ENCODE measurements at regions not wholly inside any gene's neighbourhood (a gene's known extent, or its start where the extent isn't known, plus 50 kb on each side); places are given as distances from the start of the nearest gene placed in this dataset.

DNA sequence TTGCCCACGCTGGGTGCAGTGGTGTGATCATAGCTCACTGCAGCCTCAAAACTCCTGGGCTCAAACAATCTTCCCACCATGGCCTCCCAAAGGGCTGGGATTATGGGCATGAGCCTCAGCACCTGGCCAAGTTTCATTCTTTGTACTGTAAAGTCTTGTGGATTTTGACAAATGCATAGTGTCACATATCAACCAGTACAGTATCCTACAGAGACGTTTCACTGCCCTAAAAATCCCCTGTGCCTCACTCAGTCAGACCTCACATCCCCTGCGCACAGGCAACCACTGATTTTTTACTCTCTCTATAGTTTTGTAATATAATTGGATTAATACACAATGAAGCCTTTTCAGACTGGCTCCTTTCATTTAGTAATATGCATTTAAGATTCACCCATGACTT is 130.7 kb upstream of the UBE2E1 start:
- CTCF ChIA-PET (ENCODE audit: partially characterized antibody): no interaction called here
- no peak overlapping the region for H3K4me3 Mint-ChIP-seq

DNA sequence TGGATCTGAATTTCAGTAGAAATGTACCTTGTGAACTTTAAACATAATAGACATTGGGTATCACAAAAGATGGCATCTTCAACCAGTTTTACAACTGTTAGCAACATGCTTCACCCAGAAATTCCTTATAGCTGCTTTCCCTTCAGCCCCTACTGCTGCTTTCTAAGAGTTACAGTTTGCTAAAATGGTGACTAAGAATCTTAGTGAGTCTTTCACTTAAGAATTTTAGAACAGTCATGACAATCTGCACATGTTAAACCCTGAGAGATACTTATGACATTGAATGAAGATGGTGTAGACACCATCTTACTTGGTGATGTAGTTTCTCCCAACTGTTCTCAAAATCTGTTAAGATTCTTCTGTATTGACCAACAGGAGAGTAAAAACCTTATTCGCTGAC is 129.7 kb upstream of the UBE2E1 start:
- intact Hi-C loops (cut with micrococcal nuclease): no loop called here
- Mint-ChIP-seq H3K27ac (no peak overlapping the region), H3K36me3 (no peaks in the 10 kb centered on the region), H3K27me3 (peaks cover 7 to 11% of the 10 kb centered on the region in 2 donors), H3K4me1 (peaks cover 0 to 2% (median 0%) of the 10 kb centered on the region in 4 donors), H3K4me3 (no peak overlapping the region), H3K9me3 (peaks cover 0 to 3% (median 0%) of the 10 kb centered on the region in 8 donors)
- ChIA-PET CTCF (ENCODE audit: partially characterized antibody) (no interaction called here), POLR2A (ENCODE audit: partially characterized antibody) (no interaction called here)
- Histone ChIP-seq H3K36me3 (ENCODE audit: insufficient read depth, low read length) (no peaks in the 10 kb centered on the region), H3K27me3 (ENCODE audit: insufficient read depth, low read length) (no peaks in the 10 kb centered on the region), H3K4me1 (ENCODE audit: insufficient read depth, low read length) (no peaks in the 10 kb centered on the region), H3K27ac (ENCODE audit: low read depth, low read length) (no peak overlapping the region), H3K4me3 (ENCODE audit: low read length in 2 of 2) (no peak overlapping the region), H3K9me3 (ENCODE audit: control insufficient read depth in 1 of 2, low read length in 2 of 2) (no peaks in the 10 kb centered on the region)
- no peak for DNase-seq

More for the DNA sequence above, 130.7 kb upstream of the UBE2E1 start:
- no peaks in the 10 kb centered on the region for H3K9me3 ChIP-seq (ENCODE audit: control insufficient read depth in 1 of 2, low read length in 2 of 2)
- H3K4me1 ChIP-seq (ENCODE audit: insufficient read depth, low read length): no peaks in the 10 kb centered on the region
- Mint-ChIP-seq H3K4me1 (peaks cover 0 to 2% (median 0%) of the 10 kb centered on the region in 4 donors), H3K27me3 (peaks cover 13 to 14% of the 10 kb centered on the region in 2 donors), H3K9me3 (peaks cover 0 to 3% (median 0%) of the 10 kb centered on the region in 8 donors), H3K27ac (no peak overlapping the region), H3K36me3 (no peaks in the 10 kb centered on the region)
- no peak overlapping the region for H3K27ac ChIP-seq (ENCODE audit: low read depth, low read length)
- no peak for DNase-seq
- no peak overlapping the region for H3K4me3 ChIP-seq (ENCODE audit: low read length in 2 of 2)
- no peaks in the 10 kb centered on the region for H3K27me3 ChIP-seq (ENCODE audit: insufficient read depth, low read length)
- POLR2A ChIA-PET (ENCODE audit: partially characterized antibody): no interaction called here
- intact Hi-C loops (cut with micrococcal nuclease): no loop called here
- H3K36me3 ChIP-seq (ENCODE audit: insufficient read depth, low read length): no peaks in the 10 kb centered on the region

DNA sequence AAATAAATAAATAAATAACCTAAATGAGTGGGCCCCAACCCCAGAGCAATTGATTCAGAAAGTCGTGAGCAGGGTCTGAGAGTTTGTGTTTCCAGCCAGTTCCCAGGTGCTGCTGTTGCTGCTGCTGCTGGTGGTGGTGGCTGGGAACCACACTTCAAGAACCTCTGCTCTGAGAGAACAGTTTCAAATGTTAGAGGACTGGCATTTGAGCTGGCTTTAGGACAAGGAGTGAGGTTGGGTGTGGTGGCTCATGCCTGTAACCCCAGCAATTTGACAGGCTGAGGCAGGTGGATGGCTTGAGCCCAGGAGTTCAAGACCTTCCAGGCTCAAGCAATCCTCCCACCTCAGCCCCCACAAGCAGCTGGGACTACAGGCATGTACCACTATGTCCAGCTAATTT is 123.1 kb upstream of the UBE2E1 start:
- no peak overlapping the region for H3K4me3 Mint-ChIP-seq
- no peaks in the 10 kb centered on the region for H3K27me3 ChIP-seq (ENCODE audit: insufficient read depth, low read length)
- intact Hi-C loops (cut with micrococcal nuclease): no loop called here
- ChIA-PET CTCF (ENCODE audit: partially characterized antibody) (no interaction called here), POLR2A (ENCODE audit: partially characterized antibody) (no interaction called here)
- H3K36me3 Mint-ChIP-seq: no peaks in the 10 kb centered on the region
- H3K36me3 ChIP-seq (ENCODE audit: insufficient read depth, low read length): no peaks in the 10 kb centered on the region
- H3K27ac ChIP-seq (ENCODE audit: low read depth, low read length): no peak overlapping the region
- H3K9me3 Mint-ChIP-seq: peaks cover 0 to 3% (median 0%) of the 10 kb centered on the region in 8 donors
- no peak overlapping the region for H3K4me3 ChIP-seq (ENCODE audit: low read length in 2 of 2)
- no peaks in the 10 kb centered on the region for H3K4me1 Mint-ChIP-seq
- no peaks in the 10 kb centered on the region for H3K4me1 ChIP-seq (ENCODE audit: insufficient read depth, low read length)
- H3K27ac Mint-ChIP-seq: no peak overlapping the region
- no peak for DNase-seq
- no peaks in the 10 kb centered on the region for H3K9me3 ChIP-seq (ENCODE audit: control insufficient read depth in 1 of 2, low read length in 2 of 2)
- H3K27me3 Mint-ChIP-seq: peaks cover 0 to 2% of the 10 kb centered on the region in 2 donors

DNA sequence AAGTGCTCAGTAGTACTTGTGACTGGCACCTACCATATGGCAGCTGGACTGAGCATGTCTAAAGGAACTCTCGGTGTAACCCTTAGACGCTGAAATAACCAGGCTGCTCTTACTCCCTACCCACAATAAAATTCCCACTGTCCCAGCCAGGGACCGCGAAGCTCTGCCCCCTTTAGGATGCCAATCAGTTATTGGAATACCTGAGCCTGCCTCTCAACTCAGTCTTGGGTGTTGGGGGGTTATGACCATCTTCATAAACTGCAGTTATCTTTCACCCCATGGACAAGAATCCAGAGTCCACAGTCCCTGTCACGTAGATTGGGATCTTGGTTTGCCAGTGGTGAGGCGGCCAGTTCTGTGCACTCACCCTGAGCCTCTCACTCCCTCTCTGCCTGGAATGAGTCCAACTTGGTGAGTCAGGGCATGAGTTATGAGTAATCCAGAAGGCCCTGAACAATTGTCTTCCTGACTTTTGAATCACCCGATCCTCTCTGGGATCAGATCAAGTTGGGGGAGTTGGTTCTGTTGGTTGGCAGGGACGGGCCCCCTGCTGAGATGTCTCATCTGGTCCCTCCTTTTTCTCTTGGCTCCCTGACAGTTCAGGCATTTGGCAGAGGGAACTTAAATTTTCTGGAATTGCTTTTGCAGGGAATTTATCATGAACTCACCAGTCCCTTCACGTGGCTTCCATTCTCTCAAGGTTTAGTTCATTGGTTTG is 120.1 kb upstream of the UBE2E1 start:
- no peak overlapping the region for H3K27ac ChIP-seq (ENCODE audit: low read depth, low read length)
- no peaks in the 10 kb centered on the region for H3K36me3 ChIP-seq (ENCODE audit: insufficient read depth, low read length)
- H3K36me3 Mint-ChIP-seq: no peaks in the 10 kb centered on the region
- no peaks in the 10 kb centered on the region for H3K27me3 ChIP-seq (ENCODE audit: insufficient read depth, low read length)
- no peaks in the 10 kb centered on the region for H3K4me1 Mint-ChIP-seq
- no peak overlapping the region for H3K4me3 Mint-ChIP-seq
- H3K27me3 Mint-ChIP-seq: no peaks in the 10 kb centered on the region
- H3K9me3 ChIP-seq (ENCODE audit: control insufficient read depth in 1 of 2, low read length in 2 of 2): no peaks in the 10 kb centered on the region
- intact Hi-C loops (cut with micrococcal nuclease): no loop called here
- no peak overlapping the region for H3K4me3 ChIP-seq (ENCODE audit: low read length in 2 of 2)
- no peak for DNase-seq
- H3K9me3 Mint-ChIP-seq: peaks cover 0 to 1% (median 0%) of the 10 kb centered on the region in 8 donors
- no peak overlapping the region for H3K27ac Mint-ChIP-seq
- ChIA-PET CTCF (ENCODE audit: partially characterized antibody) (no interaction called here), POLR2A (ENCODE audit: partially characterized antibody) (no interaction called here)
- no peaks in the 10 kb centered on the region for H3K4me1 ChIP-seq (ENCODE audit: insufficient read depth, low read length)

DNA sequence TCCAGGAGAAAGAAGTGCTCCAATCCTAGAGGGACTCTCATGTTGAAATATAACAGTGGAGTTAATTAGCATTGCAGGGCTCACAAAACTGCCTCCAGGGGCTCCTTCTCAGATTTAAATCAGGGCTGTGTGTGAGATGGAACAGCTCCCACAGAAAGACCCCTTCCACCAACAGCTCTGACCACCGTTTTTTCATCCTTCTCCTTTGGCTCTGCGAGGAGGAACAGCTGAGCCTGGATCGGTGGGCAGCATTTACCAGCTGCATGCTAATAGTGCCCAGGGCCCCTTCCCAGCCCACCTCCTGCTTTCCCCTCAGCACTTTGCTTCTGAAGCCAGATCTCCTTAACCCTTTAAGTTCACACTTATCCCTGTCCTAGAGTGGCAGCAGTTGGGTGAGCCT is 119.2 kb upstream of the UBE2E1 start:
- Histone ChIP-seq H3K36me3 (ENCODE audit: insufficient read depth, low read length) (no peaks in the 10 kb centered on the region), H3K9me3 (ENCODE audit: control insufficient read depth in 1 of 2, low read length in 2 of 2) (no peaks in the 10 kb centered on the region), H3K27ac (ENCODE audit: low read depth, low read length) (no peak overlapping the region), H3K4me1 (ENCODE audit: insufficient read depth, low read length) (no peaks in the 10 kb centered on the region), H3K27me3 (ENCODE audit: insufficient read depth, low read length) (no peaks in the 10 kb centered on the region), H3K4me3 (ENCODE audit: low read length in 2 of 2) (no peak overlapping the region)
- no peak for DNase-seq
- peaks cover 0 to 1% (median 0%) of the 10 kb centered on the region in 8 donors for H3K9me3 Mint-ChIP-seq
- H3K4me3 Mint-ChIP-seq: no peak overlapping the region
- no peaks in the 10 kb centered on the region for H3K4me1 Mint-ChIP-seq
- H3K36me3 Mint-ChIP-seq: no peaks in the 10 kb centered on the region
- no peaks in the 10 kb centered on the region for H3K27me3 Mint-ChIP-seq
- ChIA-PET POLR2A (ENCODE audit: partially characterized antibody) (no interaction called here), CTCF (ENCODE audit: partially characterized antibody) (no interaction called here)
- no peak overlapping the region for H3K27ac Mint-ChIP-seq
- intact Hi-C loops (cut with micrococcal nuclease): no loop called here

DNA sequence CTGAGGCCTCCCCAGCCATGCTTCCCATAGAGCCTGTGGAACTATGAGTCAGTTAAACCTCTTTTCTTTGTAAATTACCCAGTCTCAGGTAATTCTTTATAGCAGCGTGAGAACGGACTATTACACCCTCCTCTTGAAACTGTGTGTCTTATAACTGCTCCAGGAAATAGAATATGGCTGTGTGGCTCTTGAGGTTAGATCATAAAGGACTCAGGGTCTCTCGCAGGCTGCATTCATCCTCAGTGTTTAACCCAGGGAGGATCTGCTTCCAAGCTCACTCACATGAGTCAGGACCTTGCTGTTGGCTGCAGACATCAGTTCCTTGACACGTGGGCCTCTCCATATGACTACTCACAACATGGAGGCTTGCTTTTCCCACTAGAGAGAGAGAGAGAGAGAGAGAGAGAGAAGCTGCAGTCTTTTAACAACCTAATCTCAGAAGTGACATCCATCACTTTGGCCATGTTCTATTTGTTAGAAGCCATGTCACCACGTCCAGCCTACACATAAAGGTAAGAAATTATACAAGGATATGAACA is 114.3 kb upstream of the UBE2E1 start:
- CTCF ChIA-PET (ENCODE audit: partially characterized antibody): no interaction called here
- DNase-seq: no peak
- no peaks in the 10 kb centered on the region for H3K4me1 ChIP-seq (ENCODE audit: insufficient read depth, low read length)
- H3K4me1 Mint-ChIP-seq: no peaks in the 10 kb centered on the region
- H3K9me3 ChIP-seq (ENCODE audit: control insufficient read depth in 1 of 2, low read length in 2 of 2): no peaks in the 10 kb centered on the region
- H3K27me3 Mint-ChIP-seq: peaks cover 0 to 1% of the 10 kb centered on the region in 2 donors
- POLR2A ChIA-PET (ENCODE audit: partially characterized antibody): no interaction called here
- H3K27ac Mint-ChIP-seq: no peak overlapping the region
- no peaks in the 10 kb centered on the region for H3K9me3 Mint-ChIP-seq
- no peaks in the 10 kb centered on the region for H3K36me3 Mint-ChIP-seq
- no peaks in the 10 kb centered on the region for H3K27me3 ChIP-seq (ENCODE audit: insufficient read depth, low read length)
- H3K4me3 ChIP-seq (ENCODE audit: low read length in 2 of 2): no peak overlapping the region
- H3K36me3 ChIP-seq (ENCODE audit: insufficient read depth, low read length): no peaks in the 10 kb centered on the region
- no peak overlapping the region for H3K27ac ChIP-seq (ENCODE audit: low read depth, low read length)
- no peak overlapping the region for H3K4me3 Mint-ChIP-seq
- intact Hi-C loops (cut with micrococcal nuclease): no loop called here

DNA sequence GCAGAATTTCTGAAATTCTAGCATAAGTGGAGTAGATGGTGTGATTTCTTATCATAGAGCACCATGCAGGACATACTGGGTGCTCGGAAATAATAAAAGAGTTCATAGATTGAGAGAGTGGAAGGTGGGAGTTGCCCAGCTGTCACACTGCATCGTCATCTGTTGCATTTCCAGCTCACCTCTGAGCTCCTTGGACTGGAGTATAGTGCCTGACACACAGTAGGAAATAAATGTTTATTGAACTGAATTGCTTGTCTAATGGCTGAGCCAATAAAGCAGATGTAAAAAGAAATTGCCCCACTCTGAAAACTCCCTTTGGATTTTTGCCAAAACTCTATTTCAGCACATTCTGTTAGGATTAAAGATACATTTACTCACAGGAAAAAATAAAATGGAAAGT is 108.9 kb upstream of the UBE2E1 start:
- H3K9me3 ChIP-seq (ENCODE audit: control insufficient read depth in 1 of 2, low read length in 2 of 2): no peaks in the 10 kb centered on the region
- no peaks in the 10 kb centered on the region for H3K27me3 ChIP-seq (ENCODE audit: insufficient read depth, low read length)
- Mint-ChIP-seq H3K27ac (no peak overlapping the region), H3K4me1 (no peaks in the 10 kb centered on the region), H3K36me3 (no peaks in the 10 kb centered on the region), H3K9me3 (no peaks in the 10 kb centered on the region), H3K4me3 (no peak overlapping the region), H3K27me3 (peaks cover 0 to 1% of the 10 kb centered on the region in 2 donors)
- H3K27ac ChIP-seq (ENCODE audit: low read depth, low read length): no peak overlapping the region
- H3K4me1 ChIP-seq (ENCODE audit: insufficient read depth, low read length): no peaks in the 10 kb centered on the region
- H3K36me3 ChIP-seq (ENCODE audit: insufficient read depth, low read length): no peaks in the 10 kb centered on the region
- DNase-seq: no peak
- no peak overlapping the region for H3K4me3 ChIP-seq (ENCODE audit: low read length in 2 of 2)
- intact Hi-C loops (cut with micrococcal nuclease): no loop called here
- ChIA-PET CTCF (ENCODE audit: partially characterized antibody) (no interaction called here), POLR2A (ENCODE audit: partially characterized antibody) (no interaction called here)

Measured in CD4-positive, alpha-beta memory T cell (primary cell).